ENCODE measurements at regions not wholly inside any gene's neighbourhood (a gene's known extent, or its start where the extent isn't known, plus 50 kb on each side); places are given as distances from the start of the nearest gene placed in this dataset.
A peak's percentile ranks its signal among the peaks of the same experiment; 100 is the strongest.

GRCh38 chr6:25008707-25009392 is 73.1 kb upstream of the RIPOR2 start:
- H2BK15ac ChIP-seq (ENCODE audit: low read depth, low read length): peak overlapping the region; percentile 68; the same call in 2 of the 3 replicates
- no peak overlapping the region for H3K56ac ChIP-seq (ENCODE audit: extremely low read depth, insufficient read depth, low read length)
- H3K9me3 ChIP-seq (ENCODE audit: control insufficient read depth, insufficient read depth, low read length): no peaks in the 10 kb centered on the region
- peak overlapping the region; percentile 34 for H3K4ac ChIP-seq (ENCODE audit: low read depth, low read length)
- no peak overlapping the region for H3K9ac ChIP-seq (ENCODE audit: low read depth, low read length)
- intact Hi-C loops (cut with micrococcal nuclease): no loop called here
- no peaks in the 10 kb centered on the region for H3K79me1 ChIP-seq (ENCODE audit: low read depth in 1 of 2, low read length in 2 of 2)
- CTCF ChIA-PET: interaction anchor here (1.2 to 1.7 kb wide), 2 partner anchors 11 to 62 kb away, joined by 3 to 4 read pairs; no protein-coding TSS in a partner anchor
- H2AK5ac ChIP-seq (ENCODE audit: low read depth, low read length): peak overlapping the region; percentile 67
- ATAC-seq (ENCODE audit: low read depth) (no peak), DNase-seq (no peak)
- no peak overlapping the region for H3K27ac ChIP-seq (ENCODE audit: insufficient read depth, low read length)
- peaks cover 12% of the 10 kb centered on the region for H3K9me1 ChIP-seq (ENCODE audit: insufficient read depth, low read length)
- H4K20me1 ChIP-seq (ENCODE audit: insufficient read depth, low read length): no peaks in the 10 kb centered on the region
- H2AK9ac ChIP-seq (replicated peaks; ENCODE audit: low read depth, low read length, poor library complexity): no peak overlapping the region
- no peak overlapping the region for H3K4me2 ChIP-seq (ENCODE audit: low read depth, low read length)
- no peaks in the 10 kb centered on the region for H3K36me3 ChIP-seq (ENCODE audit: control insufficient read depth, insufficient read depth, low read length)
- H3K18ac ChIP-seq (ENCODE audit: low read depth, low read length): peak overlapping the region; percentile 14; the same call in 1 of the 2 replicates
- H3K4me3 ChIP-seq (ENCODE audit: insufficient read depth, low read depth, low read length): no peak overlapping the region
- dilution Hi-C loops (cut with HindIII; ENCODE audit: low sequenced_read_pairs, unreplicated experiment): no loop called here
- H3K23ac ChIP-seq (ENCODE audit: low read depth, low read length): no peak overlapping the region
- no peak overlapping the region for H3K14ac ChIP-seq (replicated peaks; ENCODE audit: low read depth, low read length)
- POLR2A ChIA-PET (ENCODE audit: unreplicated experiment): no interaction called here
- H4K91ac ChIP-seq (ENCODE audit: insufficient read depth, low read depth, low read length): peak overlapping the region; percentile 26; the same call in 1 of the 2 replicates
- peak overlapping the region; percentile 1; the same call in 1 of the 2 replicates for H2BK120ac ChIP-seq (ENCODE audit: low read depth, low read length)
- H2AFZ ChIP-seq (replicated peaks; ENCODE audit: low read length, poor library complexity): no peak overlapping the region
- H2BK5ac ChIP-seq (ENCODE audit: low read depth, low read length, poor library complexity, severe bottlenecking): no peak overlapping the region
- in situ Hi-C loops (cut with MboI; ENCODE audit: low sequenced_read_pairs): loop anchor here (5.0 kb wide), 1 partner anchor 147 kb away; no protein-coding TSS in a partner anchor
- H4K5ac ChIP-seq (ENCODE audit: low read depth, low read length): no peak overlapping the region
- no peaks in the 10 kb centered on the region for H3K27me3 ChIP-seq (ENCODE audit: control insufficient read depth, insufficient read depth, low read length)
- WGBS, 2 experiments (ENCODE audit: extremely low coverage in 2 of 2, insufficient read length in 1 of 2): 95% methylated on average over 3 of the region's 4 CpGs; no CpG with 5 or more reads in 1 of the 2 experiments
- peaks cover 19% of the 10 kb centered on the region for H3K4me1 ChIP-seq (ENCODE audit: control insufficient read depth, insufficient read depth, low read length)
- H2BK20ac ChIP-seq (ENCODE audit: low read depth, low read length): 0 out of 2 replicates have a peak overlapping the region, but pooled peaks have one; percentile 1
- H4K8ac ChIP-seq (ENCODE audit: low read depth in 2 of 2, low read length in 2 of 2): no peak overlapping the region
- BruUV-seq (replicated peaks): no TSS peak
- TF ChIP-seq BHLHE40 (IDR thresholded peaks at IDR 0.05; ENCODE audit: low read depth, low read length) (no peak), RCOR1 (IDR thresholded peaks at IDR 0.05; ENCODE audit: insufficient replicate concordance, low read length) (no peak), SMC3 (IDR thresholded peaks at IDR 0.05; ENCODE audit: low read depth, low read length) (no peak), CEBPB (IDR thresholded peaks at IDR 0.05; ENCODE audit: low read depth, low read length) (no peak), MXI1 (IDR thresholded peaks at IDR 0.05; ENCODE audit: borderline replicate concordance, low read depth, low read length) (no peak), MAZ (IDR thresholded peaks at IDR 0.05; ENCODE audit: borderline replicate concordance, low read depth, low read length) (no peak), USF2 (IDR thresholded peaks at IDR 0.05; ENCODE audit: low read depth, low read length) (no peak), POLR2A (IDR thresholded peaks at IDR 0.05; ENCODE audit: low read depth, low read length) (no peak), ELK1 (IDR thresholded peaks at IDR 0.05; ENCODE audit: borderline replicate concordance, low read depth, low read length) (no peak), RFX5 (IDR thresholded peaks at IDR 0.05; ENCODE audit: low read depth, low read length) (no peak), FOS (IDR thresholded peaks at IDR 0.05; ENCODE audit: low read depth, low read length) (no peak), CHD1 (IDR thresholded peaks at IDR 0.05; ENCODE audit: low read depth, low read length) (no peak), RAD21 (IDR thresholded peaks at IDR 0.05; ENCODE audit: low read length) (no peak), CTCF (conservative IDR thresholded peaks at IDR 0.05; ENCODE audit: low read depth, low read length) (no peak), MAFK (IDR thresholded peaks at IDR 0.05; ENCODE audit: low read depth, low read length) (no peak)

All from IMR-90 (cell line).